ENCODE measurements at regions not wholly inside any gene's neighbourhood (a gene's known extent, or its start where the extent isn't known, plus 50 kb on each side); places are given as distances from the start of the nearest gene placed in this dataset.
A peak's percentile ranks its signal among the peaks of the same experiment; 100 is the strongest.

DNA sequence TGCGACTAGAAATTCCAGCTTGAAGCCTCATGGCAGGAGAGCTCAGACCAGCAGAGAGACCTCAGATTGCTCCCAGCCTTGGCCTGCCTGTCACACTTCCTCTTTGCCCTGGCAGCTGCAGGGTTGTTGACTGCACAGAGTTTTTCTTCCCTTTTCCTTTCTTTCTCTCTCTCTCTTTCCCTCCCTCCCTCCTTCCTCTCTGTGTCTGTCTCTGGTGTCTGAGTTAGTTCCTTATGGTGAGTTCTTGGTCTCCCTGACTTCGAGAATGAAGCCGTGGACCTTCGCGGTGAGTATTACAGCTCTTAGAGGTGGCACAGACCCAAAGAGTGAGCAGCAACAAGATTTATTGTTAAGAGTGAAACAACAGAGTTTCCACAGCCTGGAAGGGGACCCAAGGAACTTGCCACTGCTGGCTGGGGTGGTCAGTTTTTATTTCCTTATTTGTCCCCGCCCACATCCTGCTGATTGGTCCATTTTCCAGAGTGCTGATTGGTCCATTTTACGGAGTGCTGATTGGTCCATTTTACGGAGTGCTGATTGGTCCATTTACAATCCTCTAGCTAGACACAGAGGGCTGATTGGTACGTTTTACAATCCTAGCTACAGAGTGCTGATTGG lies 266.3 kb downstream of the RPS24 start:
- DNase-seq = peak; percentile 23
- ATAC-seq = no peak

DNA sequence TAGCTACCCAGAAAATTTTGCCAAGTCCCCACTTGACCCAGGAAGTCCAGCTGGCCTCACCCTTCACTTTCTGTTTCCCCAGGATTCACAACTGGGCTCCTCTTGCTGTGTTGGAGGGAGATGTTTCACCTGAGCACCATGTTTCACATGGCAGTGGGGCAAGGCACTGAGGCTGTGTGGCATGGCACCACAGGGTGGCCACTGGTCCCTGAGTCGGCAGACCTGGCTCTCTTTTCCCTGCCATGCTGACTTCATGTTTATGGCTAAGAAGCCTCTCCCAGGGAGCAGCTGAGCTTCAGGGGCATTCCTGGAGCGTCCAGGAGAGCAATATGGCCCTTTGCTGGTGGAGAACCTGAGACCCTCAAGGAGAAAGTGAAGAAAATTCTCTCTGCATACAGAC lies 266.9 kb downstream of the RPS24 start:
- no peak for ATAC-seq
- no peak for DNase-seq

DNA sequence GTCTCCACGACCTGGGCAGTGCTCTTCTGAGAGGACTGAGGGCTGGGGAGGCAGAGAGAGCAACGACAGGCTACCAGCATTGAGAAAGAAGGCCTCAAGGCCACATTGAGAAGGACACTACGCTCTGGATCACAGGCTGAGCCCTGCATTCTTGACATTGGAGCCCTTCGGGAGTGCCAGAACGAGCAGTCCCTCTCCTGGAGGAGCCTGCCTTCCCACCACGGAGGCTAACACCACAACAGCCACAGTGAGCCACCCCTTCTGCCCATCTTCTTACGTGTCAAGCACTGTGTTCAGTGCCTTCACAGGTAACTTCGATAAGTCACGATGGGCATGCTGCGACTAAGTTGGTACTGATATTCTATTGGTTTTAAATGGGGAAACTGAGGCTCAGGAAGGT lies 267.8 kb downstream of the RPS24 start:
- no peak for DNase-seq
- no peak for ATAC-seq

DNA sequence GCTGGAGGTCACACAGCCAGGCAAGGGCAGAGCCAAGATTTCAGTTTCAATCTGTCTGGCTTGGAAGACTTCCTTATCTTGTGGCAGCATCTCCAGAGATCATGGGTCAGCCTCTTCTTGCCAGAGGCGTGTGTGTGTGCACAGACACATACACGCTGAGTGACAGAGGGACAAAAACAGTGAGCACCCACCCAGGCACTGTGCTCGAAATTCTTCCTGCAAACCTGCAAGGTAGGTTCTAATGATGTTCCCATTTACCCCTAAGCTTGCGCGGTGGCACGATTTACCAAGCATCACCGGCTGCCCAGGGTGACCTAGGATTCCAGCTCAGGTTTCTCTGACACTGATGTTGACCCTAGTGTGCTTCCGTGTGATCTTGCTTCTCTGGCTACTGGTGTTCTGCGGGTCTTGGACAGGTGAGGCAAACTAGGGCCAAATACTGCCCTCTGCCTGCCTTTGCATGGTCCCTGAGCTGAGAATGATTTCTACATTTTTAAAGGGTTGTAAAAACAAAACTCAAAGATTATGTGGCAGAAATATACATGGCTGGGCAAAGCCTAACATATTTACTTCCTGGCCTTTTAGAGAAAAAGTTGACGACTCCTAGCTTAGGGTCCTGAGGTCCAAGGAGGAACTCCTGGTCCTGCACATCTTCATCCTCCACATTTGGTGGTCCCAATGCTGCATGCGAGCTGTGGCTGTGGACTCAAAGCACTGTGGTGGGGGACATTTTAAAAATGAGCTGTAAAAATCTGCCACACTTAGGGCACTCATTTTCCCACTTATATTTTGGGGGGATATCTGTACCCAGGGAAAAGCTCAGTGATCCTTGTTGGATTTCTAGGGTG lies 268.5 kb downstream of the RPS24 start:
- ATAC-seq (no peak), DNase-seq (no peak)

DNA sequence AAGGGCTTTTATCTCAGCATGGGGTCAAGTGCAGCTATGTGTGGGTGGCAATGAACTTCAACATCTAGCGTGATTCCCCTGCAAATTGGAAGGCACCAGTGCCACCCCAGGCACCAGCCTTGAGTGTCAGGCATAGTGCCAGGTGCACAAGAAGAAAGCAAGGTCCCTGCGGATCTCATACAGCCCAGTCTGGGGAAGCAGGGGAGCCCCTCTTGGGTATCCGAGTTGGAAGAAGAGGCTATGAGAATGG lies 269.0 kb downstream of the RPS24 start:
- ATAC-seq = no peak
- no peak for DNase-seq

DNA sequence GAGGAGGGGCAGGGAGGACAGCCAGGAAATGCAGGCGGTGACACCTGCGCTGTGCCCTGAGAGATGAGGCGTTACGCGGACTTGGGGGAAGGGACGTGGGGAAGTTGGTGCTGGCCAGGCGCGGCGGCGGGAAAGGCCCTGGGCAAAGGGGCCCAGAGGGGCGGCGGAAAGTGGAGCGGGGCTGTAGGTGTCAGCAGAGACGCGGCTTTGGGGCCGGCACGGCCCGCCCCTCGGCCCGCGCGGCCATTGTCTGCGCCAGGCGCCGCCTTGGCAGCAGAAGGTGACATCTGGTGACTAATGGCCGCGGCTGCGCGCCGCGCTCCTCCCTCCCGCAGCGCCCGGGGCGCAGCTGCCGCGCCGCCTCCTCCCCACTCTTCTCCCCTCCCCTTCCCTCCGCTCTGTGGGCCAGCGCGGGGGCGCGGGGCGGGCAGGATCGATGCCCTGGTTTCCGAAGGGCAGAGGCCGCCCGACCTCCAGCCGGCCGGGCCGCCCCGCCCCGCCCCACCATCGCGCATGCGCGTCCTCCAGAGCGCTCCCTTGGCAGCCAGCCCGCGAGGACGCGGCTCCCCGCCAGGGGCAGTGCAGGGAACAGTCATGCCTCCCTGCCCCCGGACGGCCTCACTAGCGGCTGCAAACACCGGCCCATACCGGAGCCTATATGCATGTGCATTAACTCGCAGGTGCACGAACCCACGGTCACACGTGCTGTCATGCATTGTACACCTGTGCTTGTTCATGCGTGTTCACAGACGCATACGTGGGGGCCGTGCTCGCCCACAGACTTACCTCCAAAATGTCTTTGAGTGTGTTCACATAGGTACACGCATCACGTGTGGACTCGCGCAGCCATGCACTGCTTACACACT lies 269.6 kb downstream of the RPS24 start:
- ATAC-seq (peak; percentile 96), DNase-seq (peak; percentile 98)

DNA sequence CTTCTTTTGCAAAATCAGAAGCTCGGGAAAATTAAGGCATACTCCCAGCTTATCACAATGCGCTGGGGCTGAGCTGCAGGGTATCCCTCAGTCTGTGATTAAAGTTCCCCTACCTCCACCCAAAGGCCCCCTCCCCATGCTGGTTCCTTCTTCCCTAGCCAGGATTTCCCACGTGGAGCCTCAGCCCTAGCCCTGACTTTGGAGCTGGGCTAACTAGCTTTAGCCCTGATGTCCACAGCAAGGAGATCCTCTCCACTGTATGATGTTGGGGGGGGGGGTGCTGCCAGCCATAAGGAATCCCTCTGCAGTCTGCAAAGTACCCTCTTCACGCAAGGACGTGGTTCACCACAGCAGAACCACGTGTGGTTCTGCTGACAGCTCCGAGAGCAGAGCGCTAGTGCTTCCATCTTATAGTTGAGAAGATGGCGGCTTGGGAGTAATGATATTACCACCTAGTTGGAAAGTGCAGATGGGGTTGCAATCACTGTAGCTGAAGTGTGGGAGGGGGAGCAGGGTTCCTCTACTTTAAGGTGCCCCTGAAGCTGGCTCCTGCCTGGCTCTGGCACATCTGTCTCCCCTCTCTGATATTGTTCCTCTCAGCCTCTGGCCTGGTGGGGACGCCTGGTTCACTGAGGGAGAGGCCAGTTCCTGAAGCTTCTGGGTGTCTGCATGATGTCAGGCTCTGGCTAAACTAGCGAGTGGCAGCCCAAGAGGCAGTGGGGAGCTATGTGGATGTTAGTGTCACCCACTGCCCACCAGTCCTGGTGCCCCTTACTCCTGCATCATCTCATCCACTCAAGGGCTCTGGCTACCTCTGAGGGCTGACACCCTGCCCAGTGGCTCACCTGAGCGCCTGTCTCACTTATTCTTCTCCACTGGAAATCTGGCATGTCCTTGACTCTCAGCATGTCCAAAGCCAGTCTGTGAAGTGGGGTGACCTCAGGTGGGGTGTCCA lies 270.7 kb downstream of the RPS24 start:
- ATAC-seq (no peak), DNase-seq (no peak)

DNA sequence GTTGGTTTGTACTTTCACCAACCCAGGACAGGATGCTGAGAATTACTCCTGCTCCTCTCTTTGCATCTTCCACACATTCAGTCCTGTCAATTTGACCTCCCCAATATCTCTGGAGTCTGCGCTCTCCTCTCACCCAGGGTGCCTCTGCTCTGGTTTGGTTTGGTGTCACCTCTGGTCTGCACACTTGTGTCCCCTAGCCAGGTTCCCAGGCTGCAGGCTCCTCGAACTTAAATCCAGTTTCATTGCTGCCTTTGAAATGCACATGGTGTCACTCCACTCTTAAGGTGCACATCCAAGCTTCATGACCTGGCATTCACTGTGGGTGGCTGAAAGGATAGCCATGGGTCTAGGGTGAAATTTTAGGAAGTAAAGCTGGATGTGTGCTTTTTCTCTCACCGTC lies 271.6 kb downstream of the RPS24 start:
- ATAC-seq = no peak
- no peak for DNase-seq

DNA sequence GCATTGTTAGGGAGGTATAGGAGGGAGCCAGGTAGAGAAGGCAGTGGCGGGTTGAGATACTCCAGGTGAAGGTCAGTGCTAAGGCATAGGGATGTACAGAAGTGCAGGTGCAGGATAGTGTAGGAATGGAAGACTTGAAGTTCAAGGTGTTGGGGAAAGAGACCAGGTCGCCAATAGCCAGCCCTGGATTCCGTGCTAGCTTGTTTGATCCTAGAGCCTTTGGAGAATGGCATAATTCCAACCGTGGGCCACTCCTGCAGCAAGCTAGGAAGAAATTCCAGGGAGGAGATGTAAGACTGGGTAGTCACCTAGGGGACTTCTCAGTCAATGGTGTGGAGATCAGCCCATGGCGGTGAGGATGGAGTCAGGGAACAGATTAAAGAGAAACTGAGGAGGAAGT lies 272.7 kb downstream of the RPS24 start:
- DNase-seq = no peak
- no peak for ATAC-seq

DNA sequence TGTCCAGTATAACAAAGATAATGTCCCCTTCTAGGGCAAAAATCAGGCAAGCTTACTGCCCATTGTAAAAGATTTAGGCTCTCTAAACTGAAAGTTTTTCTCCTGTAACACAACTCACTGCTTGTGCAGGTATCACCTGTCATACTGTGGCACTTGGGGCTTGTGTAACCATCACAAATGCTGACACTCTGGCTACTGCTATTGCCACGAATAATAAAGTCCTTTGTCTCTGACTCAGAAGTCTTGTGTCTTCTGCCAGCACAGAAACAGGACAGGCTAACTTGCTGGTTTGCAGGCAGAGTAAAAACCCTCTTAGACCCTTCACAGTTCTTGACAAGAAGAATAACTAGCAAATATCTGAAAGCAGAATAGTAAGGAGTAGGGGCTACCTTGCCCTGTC lies 273.9 kb downstream of the RPS24 start:
- DNase-seq = no peak
- no peak for ATAC-seq

DNA sequence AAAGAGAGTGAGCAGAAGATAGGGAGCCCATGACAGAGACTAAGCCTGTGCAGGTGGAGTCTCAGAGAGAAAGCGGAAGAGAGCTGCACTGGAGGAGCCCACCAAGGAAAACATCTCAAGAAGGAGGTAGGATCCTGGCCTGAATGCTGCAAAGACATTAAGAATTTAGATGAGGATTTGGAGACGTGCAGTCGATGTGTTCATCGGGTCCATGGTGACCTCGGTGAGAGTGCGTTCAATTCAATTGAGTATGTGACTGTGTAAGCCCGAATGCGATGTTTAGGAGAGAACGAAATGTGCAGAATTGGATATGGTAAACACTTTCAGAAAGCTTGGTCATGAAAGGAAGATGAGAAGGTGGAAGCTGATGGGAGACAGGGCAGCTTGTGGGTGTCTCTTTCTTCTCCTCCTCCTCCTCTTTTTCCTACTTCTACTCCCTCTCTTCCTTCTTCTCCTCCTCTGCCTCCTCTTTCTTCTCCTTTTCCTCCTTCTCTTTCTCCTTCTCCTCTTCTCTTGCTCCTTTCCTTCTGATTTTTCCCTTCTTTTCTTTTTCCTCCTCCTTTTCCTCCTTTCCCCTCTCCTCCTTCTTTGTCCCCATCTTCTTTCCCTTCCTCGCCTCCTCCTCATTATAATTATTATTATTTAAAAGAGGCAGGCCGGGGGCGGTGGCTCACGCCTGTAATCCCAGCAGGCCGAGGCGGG lies 276.0 kb downstream of the RPS24 start:
- ATAC-seq = no peak
- DNase-seq = no peak

DNA sequence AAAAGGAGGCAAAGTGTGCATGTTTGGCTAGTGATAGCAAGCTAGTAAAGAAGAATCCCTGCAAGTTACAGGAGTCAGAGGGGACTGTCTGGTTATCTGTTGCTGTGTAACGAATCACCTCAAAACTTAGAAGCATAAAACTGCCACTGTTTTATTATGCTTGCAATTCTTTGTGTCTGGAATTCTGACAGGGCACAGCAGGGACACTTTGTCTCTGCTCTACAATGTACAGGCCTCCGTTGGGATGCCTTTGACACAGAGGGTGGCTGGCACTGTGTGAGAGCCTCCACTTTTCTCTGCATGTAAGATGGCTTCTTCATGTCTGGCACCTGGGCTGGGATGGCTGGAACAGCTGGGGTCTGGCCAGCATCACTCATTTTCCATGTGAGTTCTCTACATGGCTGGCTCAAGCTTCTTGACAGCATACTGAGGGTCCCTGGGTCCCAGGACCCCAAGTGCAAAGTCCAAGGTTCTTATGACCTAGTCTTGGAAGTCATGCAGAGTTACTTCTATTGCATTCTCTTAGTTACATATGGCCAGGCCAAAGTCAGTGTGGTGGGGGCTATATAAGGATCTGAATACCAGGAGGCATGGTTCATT lies 276.9 kb downstream of the RPS24 start:
- ATAC-seq (no peak), DNase-seq (no peak)

DNA sequence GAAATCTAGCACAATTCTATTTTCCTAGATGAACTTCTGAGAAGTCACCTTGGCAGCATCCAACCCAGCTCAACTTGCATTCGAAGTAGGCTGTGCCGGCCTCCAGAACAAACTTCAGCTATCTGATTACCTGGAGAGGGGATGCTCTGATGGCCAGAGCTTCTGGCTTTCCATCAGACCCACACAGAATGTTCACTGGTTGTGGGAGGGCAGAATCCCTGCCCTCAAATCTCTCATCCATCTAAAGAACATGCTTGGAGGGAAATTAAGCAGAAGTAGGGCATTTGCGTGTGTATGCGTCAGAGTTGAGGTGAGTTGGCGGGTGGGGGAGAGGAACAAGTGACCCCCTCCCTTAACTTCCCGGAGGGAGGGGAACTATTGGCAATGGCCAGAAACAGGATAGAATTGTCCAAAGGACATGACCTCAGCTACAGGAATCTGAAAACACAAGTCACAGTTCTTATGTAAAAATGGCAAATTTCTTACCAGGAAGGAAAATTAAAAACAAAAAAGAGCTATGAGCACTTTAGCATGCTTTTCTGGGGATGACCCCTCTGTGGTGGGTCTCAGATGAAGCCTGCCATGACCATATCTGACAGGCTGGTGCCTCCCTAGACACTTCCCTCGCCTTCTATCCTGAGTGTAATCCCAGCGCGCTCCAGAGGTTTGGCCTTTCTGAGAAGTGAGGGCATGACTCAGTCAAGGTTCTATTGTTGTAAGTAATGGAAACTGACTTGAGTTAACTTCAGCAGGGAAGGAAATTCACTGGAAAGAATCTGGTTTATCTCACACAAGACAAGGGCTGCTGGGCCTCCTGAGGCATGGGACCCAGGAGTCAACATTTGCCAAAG lies 278.8 kb downstream of the RPS24 start:
- ATAC-seq = no peak
- DNase-seq = no peak

DNA sequence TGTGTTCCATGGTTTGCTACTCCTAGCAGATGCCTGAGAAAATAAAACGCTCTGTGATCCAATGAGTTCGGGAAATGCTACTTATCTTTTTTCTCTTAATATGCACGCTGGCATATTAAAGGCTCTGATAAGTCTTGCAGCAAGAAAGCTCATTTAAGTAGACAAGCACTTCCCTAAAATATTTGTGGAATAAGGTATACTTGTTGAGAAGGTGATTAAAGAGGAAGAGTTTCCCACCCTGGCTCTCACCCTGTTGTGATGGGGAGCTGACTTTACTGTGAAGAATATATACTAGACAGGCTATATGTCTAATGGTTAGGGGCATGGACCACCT lies 279.4 kb downstream of the RPS24 start:
- ATAC-seq (no peak), DNase-seq (no peak)

DNA sequence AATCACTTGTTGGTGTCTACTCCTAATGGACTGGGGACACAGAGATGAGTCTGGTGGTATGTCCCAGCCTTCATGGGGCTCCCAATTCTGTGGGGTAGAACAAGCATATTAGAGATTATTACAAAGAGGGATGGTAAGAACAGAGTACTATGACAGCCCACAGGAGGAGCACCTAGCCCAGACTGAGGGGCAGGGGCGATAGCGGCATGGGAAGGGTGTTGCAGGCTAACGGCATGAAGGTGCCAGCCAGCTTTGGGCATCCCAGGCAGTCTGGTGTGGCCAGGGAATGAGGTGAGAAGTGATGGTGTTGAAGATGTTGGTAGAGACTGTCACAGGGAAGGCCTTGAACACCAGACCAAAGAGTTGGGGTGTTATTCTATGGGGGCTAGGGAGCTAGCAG lies 280.0 kb downstream of the RPS24 start:
- no peak for DNase-seq
- ATAC-seq = no peak

DNA sequence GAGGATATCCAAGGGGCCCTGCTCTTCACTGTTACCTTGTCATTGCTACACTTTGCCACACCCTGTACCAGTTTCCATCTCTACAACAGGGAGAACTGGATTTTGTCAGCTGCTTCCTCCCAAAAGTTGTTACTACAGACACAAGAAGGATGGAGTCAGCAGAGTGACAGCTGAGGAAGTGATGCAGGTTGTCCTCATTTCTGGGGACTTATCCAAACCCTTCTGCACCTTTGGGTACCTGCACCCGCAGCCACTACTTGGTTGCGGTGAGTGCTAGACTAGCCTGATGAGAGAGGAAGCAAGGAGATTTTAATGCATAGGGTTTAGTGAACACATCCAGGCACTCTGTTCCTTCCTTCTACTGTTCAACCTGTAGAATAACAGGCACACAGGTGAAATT lies 281.0 kb downstream of the RPS24 start:
- no peak for DNase-seq
- no peak for ATAC-seq

DNA sequence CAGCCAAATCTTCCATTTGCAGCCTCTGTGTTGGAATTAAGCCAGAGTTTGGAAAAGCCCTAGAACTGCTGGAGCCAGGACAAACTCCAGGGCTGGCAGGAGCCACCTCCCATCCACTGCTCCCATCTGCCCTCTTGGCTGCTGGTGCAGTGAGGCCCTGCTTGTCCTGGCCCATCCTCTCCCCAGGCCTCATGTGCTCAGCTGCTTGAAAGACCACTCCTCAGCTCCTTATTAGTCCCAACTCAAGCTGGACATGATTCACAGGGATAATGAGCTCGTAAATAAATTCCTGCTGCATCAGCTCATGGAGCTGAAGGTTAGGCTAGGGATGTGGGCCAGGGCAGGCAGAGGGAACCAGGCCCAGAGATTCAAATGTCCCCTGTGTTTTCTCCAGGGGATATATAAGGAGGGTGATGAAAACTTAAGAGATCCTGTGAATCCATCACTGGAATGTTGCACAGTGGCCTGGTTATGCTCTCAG lies 282.8 kb downstream of the RPS24 start:
- no peak for ATAC-seq
- no peak for DNase-seq

DNA sequence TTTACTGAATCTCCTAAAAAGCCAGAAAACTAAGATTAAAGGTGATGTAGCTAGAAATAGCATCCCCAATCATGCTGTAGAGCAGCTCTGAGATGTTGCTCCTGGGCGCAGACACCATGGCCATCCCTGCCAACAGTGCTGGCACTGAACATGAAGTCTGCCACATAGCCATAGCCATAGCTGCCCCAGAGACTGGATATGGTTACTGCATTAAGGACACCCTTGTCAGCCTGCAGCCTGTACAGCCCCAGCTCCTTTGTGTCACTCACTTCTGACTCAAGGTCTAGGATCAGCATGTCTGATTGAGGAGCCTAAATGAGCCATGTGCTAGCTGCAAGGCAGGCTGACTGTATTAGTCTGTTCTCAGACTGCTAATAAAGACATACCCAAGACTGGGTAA lies 284.6 kb downstream of the RPS24 start:
- no peak for ATAC-seq
- DNase-seq = no peak

DNA sequence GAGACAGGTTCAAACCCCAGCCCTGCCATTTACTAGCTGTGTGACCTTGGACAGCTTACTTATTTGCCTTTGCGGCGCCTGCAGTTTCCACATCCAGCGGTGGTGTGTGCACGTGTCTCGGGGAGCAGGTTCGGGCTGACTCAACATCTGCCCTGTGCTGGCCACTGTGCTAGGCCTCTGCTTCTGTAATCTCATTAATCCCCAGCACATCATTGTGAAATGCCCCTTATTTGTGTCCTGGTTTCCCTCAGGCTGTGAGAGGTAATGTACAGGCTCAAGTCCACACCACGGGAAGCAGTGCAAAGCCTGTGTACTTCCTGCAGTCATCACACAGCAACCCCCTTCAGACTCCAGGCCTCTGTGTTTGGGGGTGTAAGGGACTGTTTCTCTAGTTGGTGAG lies 285.7 kb downstream of the RPS24 start:
- DNase-seq (no peak), ATAC-seq (no peak)

DNA sequence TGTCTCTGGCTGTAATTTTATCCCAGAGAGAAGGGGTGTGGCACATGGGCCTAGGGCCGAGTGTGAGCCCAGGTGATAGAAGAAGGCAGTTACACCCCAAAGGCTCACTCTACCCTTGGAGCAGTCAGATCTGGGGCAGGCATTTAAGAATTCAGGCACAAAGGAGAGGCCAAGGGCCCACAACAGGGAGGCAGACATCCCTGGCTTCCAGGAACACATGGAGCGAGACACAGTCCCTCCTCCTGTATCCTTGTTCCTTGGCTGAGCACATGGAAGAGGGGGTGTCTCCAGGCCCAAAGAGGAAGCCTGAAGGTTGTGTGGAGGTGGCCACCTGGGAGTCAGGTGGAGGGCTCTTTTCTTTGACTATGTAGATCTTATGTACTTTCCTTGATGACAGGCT lies 286.2 kb downstream of the RPS24 start:
- DNase-seq = no peak
- no peak for ATAC-seq
